ENCODE measurements at regions not wholly inside any gene's neighbourhood (a gene's known extent, or its start where the extent isn't known, plus 50 kb on each side); places are given as distances from the start of the nearest gene placed in this dataset.

GRCh38 chr2:234834228-234834923, 117.4 kb upstream of the SH3BP4 start:
- DNase-seq, result no peak

GRCh38 chr2:234830853-234831252, 121.0 kb upstream of the SH3BP4 start:
- no peak for DNase-seq

GRCh38 chr2:234829074-234829455, 122.8 kb upstream of the SH3BP4 start:
- no peak for DNase-seq

- DNase-seq, result no peak
Observed at GRCh38 chr2:234828382-234829073, 123.3 kb upstream of the SH3BP4 start.

- DNase-seq, result no peak
Observed at GRCh38 chr2:234827096-234827860, 124.5 kb upstream of the SH3BP4 start.

GRCh38 chr2:234826681-234827080, 125.1 kb upstream of the SH3BP4 start:
- DNase-seq, result no peak

- no peak for DNase-seq
Observed at GRCh38 chr2:234825616-234826015, 126.2 kb upstream of the SH3BP4 start.

- DNase-seq, result no peak
Observed at GRCh38 chr2:234823877-234824376, 127.9 kb upstream of the SH3BP4 start.

GRCh38 chr2:234823196-234823876, 128.5 kb upstream of the SH3BP4 start:
- DNase-seq, result no peak

GRCh38 chr2:234821946-234822475, 129.8 kb upstream of the SH3BP4 start:
- no peak for DNase-seq

- no peak for DNase-seq
Observed at GRCh38 chr2:234818937-234819336, 132.9 kb upstream of the SH3BP4 start.

GRCh38 chr2:234816491-234816890, 135.3 kb upstream of the SH3BP4 start:
- no peak for DNase-seq

- no peak for DNase-seq
Observed at GRCh38 chr2:234816056-234816455, 135.8 kb upstream of the SH3BP4 start.

GRCh38 chr2:234814374-234814773, 137.4 kb upstream of the SH3BP4 start:
- no peak for DNase-seq

- no peak for DNase-seq
Observed at GRCh38 chr2:234812851-234813250, 139.0 kb upstream of the SH3BP4 start.

GRCh38 chr2:234808907-234809306, 142.9 kb upstream of the SH3BP4 start:
- DNase-seq, result no peak

- no peak for DNase-seq
Observed at GRCh38 chr2:234806818-234807217, 145.0 kb upstream of the SH3BP4 start.

- DNase-seq, result no peak
Observed at GRCh38 chr2:234805836-234806235, 146.0 kb upstream of the SH3BP4 start.

GRCh38 chr2:234804704-234805103, 147.1 kb upstream of the SH3BP4 start:
- DNase-seq, result no peak

- DNase-seq, result no peak
Observed at GRCh38 chr2:234802845-234803171, 149.0 kb upstream of the SH3BP4 start.

- no peak for DNase-seq
Observed at GRCh38 chr2:234802071-234802844, 149.6 kb upstream of the SH3BP4 start.

- DNase-seq, result no peak
Observed at GRCh38 chr2:234797566-234798250, 154.1 kb upstream of the SH3BP4 start.
